ENCODE measurements at regions not wholly inside any gene's neighbourhood (a gene's known extent, or its start where the extent isn't known, plus 50 kb on each side); places are given as distances from the start of the nearest gene placed in this dataset.

DNA sequence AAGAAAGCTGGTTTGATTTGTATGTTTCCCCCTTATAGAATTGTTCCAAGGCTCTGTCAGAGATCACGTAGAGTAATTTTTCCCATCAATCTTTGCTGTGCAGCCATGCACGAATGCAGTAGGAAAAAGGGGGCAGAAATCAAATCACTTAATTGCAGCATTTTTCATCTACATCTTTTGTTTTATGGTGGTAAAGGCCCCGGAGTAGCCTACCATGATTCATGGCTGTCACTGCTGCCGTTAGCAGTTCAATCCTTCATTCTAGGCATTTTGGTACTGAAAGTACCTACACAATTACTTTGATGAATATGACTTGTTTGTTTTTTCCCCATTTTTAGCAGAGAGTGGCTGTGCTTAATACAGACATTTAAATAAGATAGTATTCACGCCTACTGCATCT is 631.9 kb upstream of the MMS22L start:
- TF ChIP-seq, protein P1, sequence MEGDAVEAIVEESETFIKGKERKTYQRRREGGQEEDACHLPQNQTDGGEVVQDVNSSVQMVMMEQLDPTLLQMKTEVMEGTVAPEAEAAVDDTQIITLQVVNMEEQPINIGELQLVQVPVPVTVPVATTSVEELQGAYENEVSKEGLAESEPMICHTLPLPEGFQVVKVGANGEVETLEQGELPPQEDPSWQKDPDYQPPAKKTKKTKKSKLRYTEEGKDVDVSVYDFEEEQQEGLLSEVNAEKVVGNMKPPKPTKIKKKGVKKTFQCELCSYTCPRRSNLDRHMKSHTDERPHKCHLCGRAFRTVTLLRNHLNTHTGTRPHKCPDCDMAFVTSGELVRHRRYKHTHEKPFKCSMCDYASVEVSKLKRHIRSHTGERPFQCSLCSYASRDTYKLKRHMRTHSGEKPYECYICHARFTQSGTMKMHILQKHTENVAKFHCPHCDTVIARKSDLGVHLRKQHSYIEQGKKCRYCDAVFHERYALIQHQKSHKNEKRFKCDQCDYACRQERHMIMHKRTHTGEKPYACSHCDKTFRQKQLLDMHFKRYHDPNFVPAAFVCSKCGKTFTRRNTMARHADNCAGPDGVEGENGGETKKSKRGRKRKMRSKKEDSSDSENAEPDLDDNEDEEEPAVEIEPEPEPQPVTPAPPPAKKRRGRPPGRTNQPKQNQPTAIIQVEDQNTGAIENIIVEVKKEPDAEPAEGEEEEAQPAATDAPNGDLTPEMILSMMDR (IDR thresholded peaks at IDR 0.05): no peak
- TF ChIP-seq POLR2A (IDR thresholded peaks at IDR 0.05) (no peak), POLR2AphosphoS5 (IDR thresholded peaks at IDR 0.05) (no peak), EP300 (IDR thresholded peaks at IDR 0.05) (no peak)

Data from sigmoid colon (tissue), 4 donors.